Neuronal stem cell (in vitro differentiated cells): ENCODE measurements at regions not wholly inside any gene's neighbourhood (a gene's known extent, or its start where the extent isn't known, plus 50 kb on each side); places are given as distances from the start of the nearest gene placed in this dataset.

Experiments
- DNase-seq: peaks from one replicate; pipeline ENCODE4 v3.0.0-alpha.2; 2013; ENCODE audit warnings: low spot score
- H2AFZ ChIP-seq: one replicate; pipeline ENCODE4 v1.6.1; 2013; ENCODE audit warnings: mild to moderate bottlenecking, low read length, inconsistent platforms
- H2AK5ac ChIP-seq: 2 replicates; pipeline ENCODE4 v1.6.1; 2013; ENCODE audit warnings: low read depth, mild to moderate bottlenecking, inconsistent platforms, low read length, moderate library complexity, mixed read lengths
- H2BK120ac ChIP-seq: 2 replicates; pipeline ENCODE4 v1.6.1; 2013; ENCODE audit warnings: low read depth, mild to moderate bottlenecking, inconsistent platforms, low read length, moderate library complexity, mixed read lengths
- H2BK12ac ChIP-seq: one replicate; pipeline ENCODE4 v1.6.1; 2013; ENCODE audit warnings: low read length, inconsistent platforms
- H2BK15ac ChIP-seq: 2 replicates; pipeline ENCODE4 v1.6.1; 2013; ENCODE audit warnings: mild to moderate bottlenecking, low read length, inconsistent platforms, mixed read lengths
- H2BK5ac ChIP-seq: one replicate; pipeline ENCODE4 v1.6.1; 2013; ENCODE audit warnings: inconsistent platforms, mild to moderate bottlenecking, low read length, moderate library complexity
- H3K14ac ChIP-seq: one replicate; pipeline ENCODE4 v1.6.1; 2013; ENCODE audit warnings: low read length, inconsistent platforms
- H3K18ac ChIP-seq: 2 replicates; pipeline ENCODE4 v1.6.1; 2013; ENCODE audit warnings: low read length, inconsistent platforms
- H3K23ac ChIP-seq: 2 replicates; pipeline ENCODE4 v1.6.1; 2013; ENCODE audit warnings: low read depth, mild to moderate bottlenecking, mixed read lengths, low read length, inconsistent platforms; ENCODE audit not compliant: poor library complexity
- H3K27ac ChIP-seq: replicated peaks from 3 replicates; pipeline ENCODE4 v1.5.1; 2013; ENCODE audit warnings: low read length, inconsistent platforms
- H3K27me3 ChIP-seq, 3 experiments: 2 replicates each; pipeline ENCODE4 v1.6.1; 2013; ENCODE audit warnings: low read length in 3 of 3, mild to moderate bottlenecking in 2 of 3, inconsistent platforms in 1 of 3, low read depth in 1 of 3, mixed read lengths in 1 of 3, moderate library complexity in 1 of 3; ENCODE audit not compliant: control insufficient read depth in 3 of 3, insufficient read depth in 3 of 3
- H3K36me3 ChIP-seq, 2 donors: replicated peaks in 1 of 2; 2 replicates each; pipeline ENCODE4 v1.6.1; 2013; ENCODE audit warnings: low read length in 2 of 2; ENCODE audit not compliant: control insufficient read depth in 2 of 2, insufficient read depth in 2 of 2
- H3K4ac ChIP-seq: 2 replicates; pipeline ENCODE4 v1.6.1; 2013; ENCODE audit warnings: inconsistent platforms, mild to moderate bottlenecking, low read length, moderate library complexity
- H3K4me1 ChIP-seq, 2 donors: 1 replicate in 1 of 2; 2 replicates in 1 of 2; pipeline ENCODE4 v1.6.1; 2013; ENCODE audit warnings: low read length in 2 of 2, low read depth in 1 of 2; ENCODE audit not compliant: control insufficient read depth in 2 of 2, insufficient read depth in 1 of 2
- H3K4me2 ChIP-seq: one replicate; pipeline ENCODE4 v1.6.1; 2013; ENCODE audit warnings: mild to moderate bottlenecking, low read length, inconsistent platforms; ENCODE audit not compliant: insufficient read depth, poor library complexity, severe bottlenecking
- H3K4me3 ChIP-seq, 2 donors: 2 replicates each; pipeline ENCODE4 v1.5.1; 2013; ENCODE audit warnings: low read length in 2 of 2, mild to moderate bottlenecking in 2 of 2, inconsistent platforms in 1 of 2, moderate library complexity in 1 of 2
- H3K79me1 ChIP-seq: one replicate; pipeline ENCODE4 v1.6.1; 2013; ENCODE audit warnings: low read depth, mild to moderate bottlenecking, inconsistent platforms, low read length, moderate library complexity
- H3K9ac ChIP-seq: one replicate; pipeline ENCODE4 v1.6.1; 2013; ENCODE audit warnings: mild to moderate bottlenecking, low read depth, low read length, inconsistent platforms; ENCODE audit not compliant: poor library complexity
- H3K9me3 ChIP-seq, 2 donors: replicated peaks in 1 of 2; 2 replicates each; pipeline versions ENCODE3 to v1.6.1; 2013; ENCODE audit warnings: low read length in 2 of 2, mild to moderate bottlenecking in 2 of 2, inconsistent platforms in 1 of 2, low read depth in 1 of 2, mixed read lengths in 1 of 2, moderate library complexity in 1 of 2; ENCODE audit not compliant: control insufficient read depth in 2 of 2, insufficient read depth in 1 of 2
- H4K8ac ChIP-seq: one replicate; pipeline ENCODE4 v1.6.1; 2013; ENCODE audit warnings: low read depth, mild to moderate bottlenecking, inconsistent platforms, low read length, moderate library complexity
- H4K91ac ChIP-seq: one replicate; pipeline ENCODE4 v1.6.1; 2013; ENCODE audit warnings: low read length, low read depth, mild to moderate bottlenecking, inconsistent platforms; ENCODE audit not compliant: poor library complexity
- WGBS, 2 donors: extraction: QIAGEN DNeasy Blood & Tissue Kit; methylation state at CpG; one replicate each; pipeline ENCODE4 v1.1.7; 2013; ENCODE audit warnings: missing lambda C conversion rate in 2 of 2, mixed read lengths in 1 of 2; ENCODE audit not compliant: insufficient read length in 2 of 2, insufficient replicate concordance in 1 of 2; ENCODE audit errors: extremely low coverage in 2 of 2; 5-methylcytosine and 5-hydroxymethylcytosine counted together

- H2AK5ac ChIP-seq = no peak overlapping the region
Observed at GRCh38 chr1:29903548-29904166, 667.3 kb downstream of the PTPRU start.

GRCh38 chr1:29901624-29902325 is 665.5 kb downstream of the PTPRU start:
- no peaks in the 10 kb centered on the region for H3K79me1 ChIP-seq
- H3K36me3 ChIP-seq = no peaks in the 10 kb centered on the region
- no peak overlapping the region for H2AK5ac ChIP-seq
- H4K8ac ChIP-seq = no peak overlapping the region
- no peak overlapping the region for H2BK5ac ChIP-seq
- H3K4ac ChIP-seq = no peak overlapping the region
- no peaks in the 10 kb centered on the region for H3K27me3 ChIP-seq
- no peak overlapping the region for H3K27ac ChIP-seq
- no peak overlapping the region for H2BK120ac ChIP-seq
- peaks cover 0 to 10% of the 10 kb centered on the region in 2 donors for H3K4me1 ChIP-seq
- H2BK12ac ChIP-seq = no peak overlapping the region
- no peak overlapping the region for H4K91ac ChIP-seq
- no peak overlapping the region for H2BK15ac ChIP-seq
- no peak overlapping the region for H2AFZ ChIP-seq
- no CpG with 5 or more reads among the region's 12 CpGs for WGBS, 2 donors
- H3K14ac ChIP-seq = no peak overlapping the region
- no peak overlapping the region for H3K4me2 ChIP-seq
- no peak overlapping the region for H3K4me3 ChIP-seq
- no peak overlapping the region for H3K18ac ChIP-seq
- H3K9ac ChIP-seq = no peak overlapping the region
- DNase-seq = no peak
- H3K23ac ChIP-seq = no peak overlapping the region
- H3K9me3 ChIP-seq = no peaks in the 10 kb centered on the region

More at GRCh38 chr1:29903548-29904166, 667.3 kb downstream of the PTPRU start:
- H2BK5ac ChIP-seq = no peak overlapping the region
- no peaks in the 10 kb centered on the region for H3K36me3 ChIP-seq
- H2BK15ac ChIP-seq = no peak overlapping the region
- no peaks in the 10 kb centered on the region for H3K79me1 ChIP-seq
- peaks cover 0 to 10% of the 10 kb centered on the region in 2 donors for H3K4me1 ChIP-seq
- no peak overlapping the region for H2BK12ac ChIP-seq
- DNase-seq = no peak
- H3K23ac ChIP-seq = no peak overlapping the region
- no peak overlapping the region for H2BK120ac ChIP-seq
- no CpG with 5 or more reads among the region's 5 CpGs for WGBS, 2 donors
- no peak overlapping the region for H3K4me3 ChIP-seq
- H3K14ac ChIP-seq = no peak overlapping the region
- no peak overlapping the region for H3K4ac ChIP-seq
- no peak overlapping the region for H4K91ac ChIP-seq
- H3K9ac ChIP-seq = no peak overlapping the region
- no peak overlapping the region for H3K4me2 ChIP-seq
- H4K8ac ChIP-seq = no peak overlapping the region
- no peak overlapping the region for H3K18ac ChIP-seq
- H3K27ac ChIP-seq = no peak overlapping the region
- H3K9me3 ChIP-seq = no peaks in the 10 kb centered on the region
- H3K27me3 ChIP-seq = no peaks in the 10 kb centered on the region
- H2AFZ ChIP-seq = no peak overlapping the region

- Histone ChIP-seq H4K91ac (no peak overlapping the region), H3K4ac (no peak overlapping the region), H3K79me1 (no peaks in the 10 kb centered on the region), H3K4me2 (no peak overlapping the region), H3K4me3 (no peak overlapping the region), H3K27me3 (no peaks in the 10 kb centered on the region), H3K36me3 (no peaks in the 10 kb centered on the region), H2AFZ (no peak overlapping the region), H3K18ac (no peak overlapping the region), H2BK120ac (no peak overlapping the region), H3K23ac (no peak overlapping the region), H2BK12ac (no peak overlapping the region), H2BK15ac (no peak overlapping the region), H3K4me1 (peaks cover 0 to 9% of the 10 kb centered on the region in 2 donors), H3K9me3 (no peaks in the 10 kb centered on the region), H3K9ac (no peak overlapping the region), H2BK5ac (no peak overlapping the region), H3K14ac (no peak overlapping the region), H2AK5ac (no peak overlapping the region), H4K8ac (no peak overlapping the region), H3K27ac (no peak overlapping the region)
- DNase-seq = no peak
- no CpG with 5 or more reads among the region's 3 CpGs for WGBS, 2 donors
Observed at GRCh38 chr1:29900712-29901111, 664.4 kb downstream of the PTPRU start.

- Histone ChIP-seq H3K9ac (no peak overlapping the region), H3K36me3 (no peaks in the 10 kb centered on the region), H3K23ac (no peak overlapping the region), H2BK15ac (no peak overlapping the region), H2AFZ (no peak overlapping the region), H2BK12ac (no peak overlapping the region), H3K4me1 (peaks cover 0 to 9% of the 10 kb centered on the region in 2 donors), H4K91ac (no peak overlapping the region), H2AK5ac (no peak overlapping the region), H3K27me3 (no peaks in the 10 kb centered on the region), H3K14ac (no peak overlapping the region), H4K8ac (no peak overlapping the region), H3K18ac (no peak overlapping the region), H3K79me1 (no peaks in the 10 kb centered on the region), H3K4me2 (no peak overlapping the region), H3K9me3 (no peaks in the 10 kb centered on the region), H2BK120ac (no peak overlapping the region), H3K27ac (no peak overlapping the region), H3K4ac (no peak overlapping the region), H3K4me3 (no peak overlapping the region), H2BK5ac (no peak overlapping the region)
- no CpG with 5 or more reads among the region's 20 CpGs for WGBS, 2 donors
- no peak for DNase-seq
Observed at GRCh38 chr1:29900104-29900679, 663.9 kb downstream of the PTPRU start.
